KG1 (cell line): ENCODE measurements at regions not wholly inside any gene's neighbourhood (a gene's known extent, or its start where the extent isn't known, plus 50 kb on each side); places are given as distances from the start of the nearest gene placed in this dataset.

ENCODE experiments used
- DNase-seq: peaks from one replicate; lab custom pipeline; 2025; lab: John Stamatoyannopoulos, UW

DNA sequence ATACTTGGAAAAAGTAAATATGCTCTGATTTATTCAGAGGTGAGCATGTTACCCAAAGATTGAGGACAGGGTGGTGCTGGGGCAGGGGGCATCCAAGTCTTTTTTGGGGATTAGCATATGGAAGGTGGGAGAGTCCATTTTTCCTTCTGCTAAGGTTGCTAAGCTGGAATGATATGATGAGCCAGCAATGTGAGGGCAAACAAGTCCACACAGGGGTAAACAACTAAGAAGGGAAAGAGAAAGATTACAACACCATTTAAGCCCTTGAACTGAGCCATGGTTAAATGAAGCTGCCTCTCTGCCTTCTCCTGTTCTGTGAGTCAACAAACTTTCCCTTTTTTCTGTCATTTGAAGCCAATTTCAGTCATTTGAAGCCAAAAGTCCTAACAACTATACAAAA is 89.0 kb downstream of the RPL22L1 start:
- no peak for DNase-seq

DNA sequence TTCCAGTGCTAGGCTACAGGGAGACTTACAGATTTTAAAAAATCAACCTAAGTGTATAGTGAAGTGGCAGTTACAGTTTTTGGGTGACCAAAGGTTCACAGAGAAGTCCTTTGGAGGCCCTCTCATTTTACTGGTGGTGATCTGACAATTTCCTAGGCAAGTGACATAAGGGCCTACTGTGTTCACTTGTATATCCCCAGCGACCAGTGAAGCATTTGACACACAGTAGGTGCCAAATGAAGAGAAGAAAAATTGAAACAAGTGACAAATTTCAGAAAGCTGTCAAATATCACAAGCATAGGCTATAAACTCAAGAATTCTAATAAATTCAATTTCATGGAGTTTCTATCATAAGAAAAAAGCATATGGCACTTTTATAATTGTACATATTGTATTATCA is 89.5 kb downstream of the RPL22L1 start:
- no peak for DNase-seq

DNA sequence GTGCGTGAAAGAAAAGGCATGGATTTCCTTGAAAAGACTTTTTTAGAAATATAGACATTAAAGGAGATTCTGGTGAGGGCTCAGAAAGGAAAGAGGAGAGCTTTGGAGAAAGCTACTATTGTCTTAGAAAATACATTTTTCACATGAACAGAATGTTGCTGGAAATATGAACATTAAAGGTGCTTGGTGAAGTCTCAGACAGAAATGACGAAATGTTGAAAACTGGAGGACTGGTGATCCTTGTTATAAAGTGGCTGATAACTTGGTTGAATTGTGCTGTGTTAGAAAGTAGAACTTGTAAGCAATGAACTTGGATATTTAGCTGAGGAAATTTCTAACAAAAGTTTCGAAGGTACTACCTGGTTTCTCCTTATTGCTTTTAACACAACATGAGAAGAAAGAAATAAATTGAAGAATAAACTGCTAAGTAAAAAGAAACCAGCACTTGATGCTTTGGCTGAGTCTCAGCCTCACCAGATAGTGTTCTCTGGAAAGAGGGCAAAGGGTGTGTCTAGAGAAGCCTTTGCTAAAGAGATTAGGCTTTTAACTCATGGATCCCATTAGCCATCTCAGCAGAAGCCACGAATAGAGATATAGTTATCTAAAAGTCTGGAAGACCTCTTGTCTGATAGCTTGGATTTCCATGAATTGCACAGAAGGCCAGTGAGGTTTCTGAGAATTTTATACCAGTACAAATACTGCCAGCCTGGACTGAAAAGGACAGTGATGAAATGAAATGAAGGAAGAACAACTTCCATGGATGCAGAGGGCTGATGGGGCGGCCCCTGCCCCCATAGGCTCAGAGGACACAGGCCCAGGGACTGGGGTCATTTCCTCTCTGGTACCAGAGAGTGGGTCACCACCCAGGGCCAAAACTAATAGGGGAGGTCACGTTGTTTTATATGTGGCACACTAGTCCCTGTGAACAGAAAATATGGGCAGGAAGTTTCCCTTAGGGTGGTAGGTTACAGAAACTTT is 91.5 kb downstream of the RPL22L1 start:
- no peak for DNase-seq

DNA sequence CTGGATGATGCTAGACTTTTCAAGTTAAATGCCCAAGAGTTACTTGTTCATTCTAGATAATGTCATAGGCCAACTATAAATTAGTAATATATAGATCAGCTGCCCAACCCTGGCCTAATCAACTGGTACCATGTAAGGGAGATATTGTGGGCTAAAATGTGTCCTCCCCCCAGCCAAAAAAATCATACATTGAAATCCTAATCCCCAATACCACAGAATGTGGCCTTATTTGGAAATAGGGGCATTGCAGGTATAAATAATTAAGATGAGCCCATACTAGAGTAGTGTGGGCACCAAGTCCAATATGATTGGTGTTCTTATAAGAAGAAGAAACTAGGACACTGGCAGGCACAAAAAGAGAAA is 92.5 kb downstream of the RPL22L1 start:
- DNase-seq: no peak

DNA sequence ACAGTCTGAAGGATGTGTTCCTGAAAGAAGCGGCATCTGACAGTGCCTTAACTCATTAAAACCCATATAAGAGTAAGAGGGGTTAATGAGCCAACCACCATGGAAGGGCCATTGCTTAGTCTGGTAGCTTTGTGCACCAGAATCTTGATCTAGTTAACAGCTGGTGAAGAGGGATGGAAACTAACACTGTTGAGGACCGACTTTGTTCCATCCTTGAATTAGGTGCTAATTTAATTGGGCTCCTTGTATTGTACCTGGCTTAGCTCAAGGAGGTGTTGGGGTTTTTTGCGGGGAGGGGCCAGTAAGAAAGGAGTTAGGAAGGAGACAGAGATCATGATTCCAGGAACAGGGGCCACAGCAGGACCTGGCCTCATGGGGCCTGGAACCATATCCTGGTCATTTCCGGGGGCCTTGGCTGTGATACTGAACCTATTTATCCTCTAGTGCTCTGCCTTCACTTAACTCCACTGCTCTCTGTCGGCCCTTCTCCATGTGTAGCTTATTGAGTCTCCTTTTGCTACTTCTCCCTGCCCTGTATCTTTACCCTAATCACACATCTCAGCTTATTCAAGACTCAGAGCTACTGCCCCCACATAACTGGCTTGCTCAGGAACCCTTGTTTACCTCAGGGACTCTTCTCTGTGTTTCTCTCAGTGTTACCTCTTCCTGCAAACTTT is 93.0 kb downstream of the RPL22L1 start:
- DNase-seq: no peak

DNA sequence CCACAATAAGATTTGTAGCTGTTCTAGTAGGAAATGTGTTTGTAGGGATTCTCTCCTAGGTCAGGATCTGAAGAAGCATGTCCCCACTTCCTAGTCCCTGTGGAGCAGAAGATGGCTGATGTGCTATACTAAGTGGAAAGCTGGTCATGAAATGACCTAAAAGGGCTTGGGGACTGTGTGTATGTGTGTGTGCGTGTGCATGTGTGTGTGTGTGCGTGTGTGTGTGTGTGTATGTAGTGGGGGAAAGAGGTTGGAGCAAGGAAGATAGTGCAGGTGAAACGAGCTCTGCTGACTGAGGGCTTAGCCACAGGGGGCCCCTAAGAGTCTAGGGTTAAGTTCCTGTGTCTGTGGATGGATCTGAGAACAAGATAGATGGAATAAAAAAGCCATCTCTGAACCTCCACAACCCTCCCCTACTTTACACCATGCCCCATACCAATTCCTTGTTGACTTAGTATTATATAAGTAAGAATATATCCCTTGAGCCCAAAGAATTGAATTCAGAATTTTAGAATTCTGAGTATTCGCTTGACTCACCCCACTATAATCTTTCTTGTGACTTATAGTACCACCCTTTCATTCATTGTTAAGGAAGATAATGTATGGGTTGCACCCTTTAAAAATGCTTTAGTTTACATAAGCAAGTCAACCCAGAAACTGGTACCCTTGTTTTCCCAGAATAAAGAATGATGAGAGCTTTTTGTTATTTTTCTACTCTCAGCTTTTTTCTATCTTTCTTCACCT is 96.1 kb downstream of the RPL22L1 start:
- no peak for DNase-seq

DNA sequence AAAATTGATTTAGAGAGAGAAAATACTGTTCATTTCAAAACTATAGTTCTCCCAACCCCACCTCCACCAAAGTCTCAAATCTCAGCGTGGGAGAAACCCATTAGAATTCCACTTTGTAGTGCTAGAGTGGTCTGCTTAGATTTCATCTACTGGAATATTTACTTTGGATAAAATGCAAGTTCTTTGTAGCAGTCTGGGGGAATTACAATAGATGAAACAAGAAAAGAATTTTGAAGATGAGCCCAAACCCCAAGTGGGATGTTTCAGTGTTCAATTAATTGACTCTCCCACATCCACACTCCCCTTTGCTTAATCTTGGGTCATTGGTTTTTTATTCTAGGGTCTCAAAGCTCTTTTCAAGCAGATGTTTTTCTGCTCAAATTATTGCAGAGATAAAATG is 97.8 kb downstream of the RPL22L1 start:
- no peak for DNase-seq

DNA sequence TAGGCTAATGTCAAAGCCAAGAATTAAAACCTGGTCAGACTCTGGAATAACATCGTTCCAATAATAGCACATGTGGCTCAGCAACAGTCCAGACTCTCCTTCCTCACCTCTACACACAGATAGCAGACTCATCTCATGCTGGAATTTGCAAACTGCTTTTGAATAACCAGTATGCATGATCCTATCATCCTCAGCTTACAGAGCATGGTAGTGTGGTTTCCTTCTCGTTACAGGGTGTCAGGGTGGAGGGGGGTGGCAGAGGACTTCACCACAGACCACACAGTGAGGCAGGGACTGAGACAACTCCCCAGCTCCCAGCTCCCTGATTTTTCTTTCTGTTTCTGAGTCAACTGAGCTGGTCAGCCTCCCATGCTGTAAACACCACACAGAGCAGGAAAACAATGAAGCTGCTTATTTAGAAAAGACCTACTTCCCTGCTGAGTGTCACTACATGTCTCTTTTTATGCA is 101.6 kb downstream of the RPL22L1 start:
- no peak for DNase-seq

DNA sequence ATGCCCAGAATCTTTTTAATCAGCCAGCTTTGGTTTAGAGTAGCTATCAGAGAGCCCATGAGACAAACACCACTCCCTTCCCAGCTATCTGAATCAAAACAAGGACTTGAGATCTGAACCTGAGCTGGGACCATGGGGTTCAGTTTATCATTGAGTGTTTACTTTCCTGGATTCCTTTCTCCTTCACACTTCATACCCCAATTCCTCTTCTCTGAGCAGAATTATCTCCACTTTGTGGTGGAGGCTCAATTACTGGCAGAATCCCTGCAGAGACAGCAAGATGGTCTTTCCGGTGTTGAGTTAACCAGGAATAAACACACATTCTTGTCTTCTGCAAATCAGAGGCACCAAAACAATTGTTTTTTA is 102.4 kb downstream of the RPL22L1 start:
- DNase-seq: no peak

DNA sequence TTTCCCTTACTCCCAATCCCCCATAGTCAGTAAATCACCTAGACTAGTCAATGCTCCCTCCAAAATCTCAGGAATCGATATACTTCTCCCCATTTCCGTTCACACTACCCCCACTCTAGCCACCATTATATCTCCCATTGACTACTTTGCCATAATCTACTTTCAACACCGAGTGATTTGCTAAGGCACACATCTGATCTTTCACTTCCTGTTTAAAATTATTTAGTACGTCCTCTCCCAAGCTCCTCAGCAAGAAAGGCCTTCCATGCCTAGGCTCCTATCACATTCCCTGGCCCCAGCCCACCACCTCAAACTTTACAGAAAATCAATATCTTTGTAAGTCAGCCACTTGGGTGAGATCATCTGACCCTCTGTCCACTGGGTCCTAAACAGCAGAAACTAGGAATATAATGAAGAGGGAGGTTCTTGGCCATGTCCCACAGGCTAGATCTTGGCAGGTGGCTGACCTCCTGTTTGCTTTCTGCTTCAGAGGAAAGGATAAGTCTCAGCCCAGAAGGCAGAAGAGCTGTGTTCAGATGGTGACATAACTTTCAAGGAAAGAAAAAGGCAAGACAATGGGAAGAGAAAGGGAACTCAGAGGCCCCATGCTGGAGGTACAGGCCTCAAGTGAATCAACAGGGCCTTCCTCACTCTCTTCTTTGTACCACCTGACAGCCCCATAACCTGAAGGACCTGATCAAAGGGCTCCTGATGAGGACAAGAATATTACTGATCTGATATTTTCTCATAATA is 103.0 kb downstream of the RPL22L1 start:
- DNase-seq: no peak

DNA sequence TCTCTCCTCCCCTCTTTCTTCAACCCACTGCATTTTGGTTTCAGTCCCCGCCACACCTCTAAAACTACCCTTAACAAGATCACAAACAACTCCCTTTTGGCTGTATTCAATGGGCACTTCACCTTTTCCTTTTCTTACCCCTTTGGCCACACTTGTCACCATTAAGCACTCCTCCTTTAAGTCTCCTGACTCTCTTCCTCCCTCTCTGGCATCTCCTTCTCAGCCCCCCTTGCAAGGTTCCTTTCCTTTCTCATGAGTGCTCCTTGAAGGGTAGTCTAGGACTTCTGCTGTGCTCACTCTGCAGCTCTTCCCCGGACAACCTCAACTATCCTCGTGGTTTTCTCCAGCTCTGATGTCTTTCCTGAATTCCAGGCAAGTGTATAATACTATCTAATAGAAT is 103.7 kb downstream of the RPL22L1 start:
- no peak for DNase-seq

DNA sequence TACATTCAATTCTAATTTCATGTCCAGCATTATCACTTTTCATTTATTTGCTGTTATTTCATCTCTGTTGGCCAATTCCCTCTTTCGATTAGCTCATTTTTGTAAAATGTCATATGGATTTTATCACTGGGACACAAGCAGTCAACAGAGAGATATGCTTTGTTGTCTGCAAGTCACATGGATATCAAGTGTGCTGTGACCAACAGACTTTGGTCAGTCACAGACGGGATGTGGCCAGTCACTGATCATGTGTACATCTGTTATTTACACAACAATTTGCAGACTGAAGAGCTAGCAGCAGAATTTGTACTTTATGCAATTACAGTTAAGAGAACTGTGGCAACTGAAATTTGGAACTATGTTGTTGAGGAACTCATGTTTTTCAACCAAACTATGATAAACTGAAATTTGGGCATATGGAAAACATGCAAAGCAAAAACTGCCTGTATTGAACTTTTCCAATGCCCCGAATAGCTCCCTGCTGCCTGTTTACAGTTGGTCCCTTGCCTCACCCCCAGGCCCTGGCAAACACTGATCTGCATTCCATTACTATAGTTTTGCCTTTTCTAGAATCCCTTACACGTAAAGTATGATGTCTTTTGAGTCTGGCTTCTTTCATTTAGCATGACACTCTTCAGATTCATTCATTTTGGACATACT is 104.4 kb downstream of the RPL22L1 start:
- no peak for DNase-seq

DNA sequence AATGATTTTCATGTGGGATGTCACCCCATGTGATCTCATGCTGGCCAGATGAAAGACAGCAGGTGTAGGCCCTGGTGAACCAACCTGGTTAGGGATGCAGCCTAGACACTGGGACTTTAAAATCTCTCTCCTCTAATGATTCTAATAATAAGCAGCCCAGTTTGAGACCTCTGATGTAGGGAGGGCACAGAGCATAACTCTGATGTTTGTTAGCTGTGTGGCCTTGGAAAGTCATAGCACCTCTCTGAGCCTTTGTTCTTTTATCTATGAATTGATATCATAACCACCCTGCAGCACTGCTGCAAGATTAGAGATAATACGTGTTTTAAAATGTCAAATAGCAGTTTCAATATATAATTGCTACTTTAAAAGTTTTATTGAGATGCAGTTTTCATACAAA is 106.0 kb downstream of the RPL22L1 start:
- no peak for DNase-seq

DNA sequence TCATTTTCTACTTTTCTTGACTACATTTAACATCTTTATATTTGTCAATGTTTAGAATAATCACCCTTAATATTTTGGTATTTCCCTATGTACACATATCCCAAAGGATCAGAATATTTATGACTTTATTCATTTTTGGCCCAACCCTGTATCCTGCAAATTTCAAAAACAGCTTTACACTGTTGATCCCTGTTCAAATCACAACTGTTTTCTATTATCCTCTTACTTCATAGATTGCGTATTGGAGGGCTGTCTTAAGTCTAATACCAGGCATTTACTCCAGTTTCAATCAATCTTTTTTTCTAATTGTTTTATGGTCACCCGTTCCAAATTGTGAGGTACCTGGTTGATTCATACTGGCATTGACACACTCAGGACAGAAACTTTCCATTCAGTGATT is 107.9 kb downstream of the RPL22L1 start:
- no peak for DNase-seq

DNA sequence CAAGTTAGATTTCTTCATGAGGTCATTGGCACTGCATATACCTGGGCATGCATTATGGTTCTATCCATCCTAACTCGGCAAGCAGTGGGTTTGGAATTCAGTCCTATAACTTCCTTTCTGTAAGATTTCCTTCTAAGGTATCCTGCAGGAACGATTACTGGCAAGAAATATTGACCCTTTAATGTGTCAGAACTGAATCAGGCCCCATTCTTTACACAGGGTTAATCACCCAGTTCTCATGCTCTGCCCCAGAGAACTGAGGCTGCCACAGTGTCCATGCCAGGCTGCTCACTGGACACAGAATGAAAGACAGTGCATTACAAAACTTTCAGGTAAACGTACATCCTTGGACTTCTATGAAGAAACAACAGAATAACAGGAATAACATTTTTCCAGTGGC is 108.9 kb downstream of the RPL22L1 start:
- DNase-seq: no peak

DNA sequence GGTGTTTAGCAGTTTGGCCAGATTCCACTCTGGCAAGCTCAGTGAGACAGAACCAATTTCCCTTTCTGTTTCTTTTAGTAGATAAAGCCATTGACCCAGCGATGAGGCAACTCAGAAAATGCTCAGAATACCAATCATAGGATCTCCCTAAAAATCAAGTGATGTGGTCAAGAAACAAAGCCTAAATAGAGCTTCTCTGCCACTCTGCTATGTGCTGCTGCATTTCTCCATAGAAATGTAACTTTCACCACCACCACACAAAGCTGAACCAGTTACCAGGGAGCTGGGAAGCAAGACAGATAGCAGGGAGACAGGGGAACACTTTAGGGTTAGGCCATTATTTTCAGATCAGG is 109.8 kb downstream of the RPL22L1 start:
- DNase-seq: no peak

DNA sequence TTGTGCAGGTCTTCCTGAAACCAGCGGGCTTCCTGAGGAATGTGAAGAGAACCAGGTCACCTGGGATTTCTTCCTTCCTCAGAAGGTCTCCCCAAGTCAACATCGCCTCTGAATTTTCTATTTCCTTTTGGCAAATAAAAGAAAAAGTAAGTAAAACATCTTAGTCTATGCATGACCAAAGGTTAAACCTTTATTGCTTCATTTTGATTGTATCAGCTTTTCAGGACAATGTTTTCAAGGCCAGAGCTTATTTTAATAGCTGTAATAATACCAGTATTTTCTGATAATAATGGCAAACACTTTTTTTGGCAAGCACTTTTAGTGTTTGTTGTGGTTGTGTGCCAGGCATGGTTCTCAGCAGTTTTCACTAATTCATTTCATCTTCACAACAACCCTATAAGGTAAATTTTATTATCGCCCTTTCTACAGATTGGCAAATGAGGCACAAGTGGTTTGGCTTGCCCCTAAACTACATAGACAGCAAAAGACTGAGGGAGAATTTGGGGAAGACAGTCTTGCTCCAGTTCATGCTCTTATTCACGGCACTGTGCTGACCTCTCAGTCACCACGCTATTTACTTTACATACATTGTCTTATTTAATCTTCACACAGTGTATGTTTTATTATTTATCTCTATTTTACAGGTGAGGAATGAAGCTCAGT is 110.4 kb downstream of the RPL22L1 start:
- DNase-seq: no peak

DNA sequence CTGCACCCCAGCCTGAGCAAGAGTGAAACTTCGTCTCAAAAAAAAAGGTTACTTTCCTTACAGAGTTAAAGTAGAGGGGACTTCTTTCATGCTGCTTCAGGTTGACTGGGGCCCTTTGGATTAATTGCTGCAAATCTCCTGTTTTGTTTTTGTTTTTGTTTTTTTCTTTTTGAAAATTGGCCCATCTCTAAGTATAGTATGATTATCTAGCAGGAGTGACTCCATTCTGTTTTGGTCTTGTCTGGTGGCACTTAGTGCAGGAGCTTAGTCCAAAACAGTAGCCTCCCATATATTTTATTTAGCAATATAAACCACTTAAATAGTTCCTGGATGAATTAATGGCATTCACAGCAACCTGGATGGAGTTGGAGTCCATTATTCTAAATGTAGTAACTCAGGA is 113.0 kb downstream of the RPL22L1 start:
- no peak for DNase-seq

DNA sequence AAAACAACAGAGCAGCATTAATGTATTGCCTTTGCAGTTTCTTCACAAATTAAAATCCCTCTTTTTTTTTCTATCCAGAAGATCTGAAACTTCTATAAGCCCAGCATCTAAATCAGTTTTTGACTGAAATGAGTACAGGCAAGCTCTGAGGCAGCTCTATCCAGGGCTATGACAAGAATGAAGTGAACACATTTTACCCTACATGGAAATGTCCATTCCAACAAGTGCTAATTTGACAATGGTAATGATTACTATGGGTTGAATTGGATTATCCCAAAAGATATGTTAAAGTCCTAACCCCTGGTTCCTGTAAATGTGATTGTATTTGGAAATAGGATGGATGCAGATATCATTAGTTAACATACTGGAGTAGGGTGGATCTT is 115.7 kb downstream of the RPL22L1 start:
- no peak for DNase-seq

DNA sequence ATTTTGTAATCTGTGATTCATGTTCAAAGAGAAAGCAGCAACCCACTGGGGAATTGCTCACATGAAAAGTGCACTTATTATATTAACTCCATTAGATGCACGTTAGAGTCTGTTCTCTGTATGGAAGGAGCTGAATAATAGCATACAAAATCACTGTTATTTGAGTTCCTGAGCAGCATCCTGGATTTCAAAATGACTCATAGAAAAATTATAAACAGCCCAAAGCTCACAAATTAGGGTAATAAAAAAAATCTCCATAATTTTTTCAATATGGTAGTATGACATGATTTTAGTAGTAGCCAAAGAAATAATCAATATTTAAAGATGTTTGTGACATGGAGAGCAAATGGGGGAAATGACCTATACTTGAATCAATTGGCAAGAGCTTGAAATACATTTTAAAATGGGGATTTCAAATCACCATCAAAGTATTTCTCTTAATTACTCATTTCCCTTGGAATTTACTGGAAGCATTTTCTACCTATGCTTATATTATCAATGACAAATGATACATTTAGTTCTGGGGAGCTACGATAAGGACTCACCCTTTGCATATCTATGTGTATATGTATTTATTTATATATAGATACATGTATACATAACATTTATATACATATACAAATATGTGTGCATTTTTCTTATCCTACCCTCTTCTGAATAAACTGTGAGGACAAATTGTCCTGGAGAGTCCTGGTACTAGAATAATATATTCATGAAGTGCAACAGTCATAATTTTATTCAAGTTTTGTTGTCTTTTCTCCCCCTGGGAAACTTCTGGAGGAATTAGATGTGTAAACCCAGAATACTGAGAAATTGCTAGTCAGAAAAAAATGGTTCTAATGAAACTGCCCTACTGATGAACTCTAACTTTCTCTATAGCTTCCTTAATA is 116.3 kb downstream of the RPL22L1 start:
- no peak for DNase-seq
